Skeletal muscle tissue (tissue), 3 donors: ENCODE measurements at regions not wholly inside any gene's neighbourhood (a gene's known extent, or its start where the extent isn't known, plus 50 kb on each side); places are given as distances from the start of the nearest gene placed in this dataset.

Experiments used
- H3K27ac ChIP-seq: one replicate; pipeline ENCODE4 v1.7.0; 2013; ENCODE audit warnings: mild to moderate bottlenecking, low read depth, low read length, inconsistent platforms
- H3K27me3 ChIP-seq, 3 donors: one replicate each; pipeline ENCODE4 v1.7.0; 2013; ENCODE audit warnings: low read length in 3 of 3; ENCODE audit not compliant: control insufficient read depth in 3 of 3, insufficient read depth in 3 of 3
- H3K36me3 ChIP-seq, 3 donors: one replicate each; pipeline ENCODE4 v1.7.0; 2013; ENCODE audit warnings: low read length in 3 of 3; ENCODE audit not compliant: control insufficient read depth in 3 of 3, insufficient read depth in 3 of 3
- H3K4me1 ChIP-seq, 3 donors: one replicate each; pipeline ENCODE4 v1.7.0; 2013; ENCODE audit warnings: low read length in 3 of 3, mild to moderate bottlenecking in 3 of 3; ENCODE audit not compliant: control insufficient read depth in 3 of 3, insufficient read depth in 3 of 3
- H3K4me3 ChIP-seq, 3 donors: one replicate each; pipeline ENCODE4 v1.7.0; 2013; ENCODE audit warnings: low read length in 3 of 3
- H3K9ac ChIP-seq, 3 donors: one replicate each; pipeline ENCODE4 v1.7.0; 2013; ENCODE audit warnings: low read length in 3 of 3, mild to moderate bottlenecking in 3 of 3, moderate library complexity in 2 of 3, low read depth in 1 of 3
- H3K9me3 ChIP-seq, 3 donors: one replicate each; pipeline ENCODE4 v1.7.0; 2013; ENCODE audit warnings: low read length in 3 of 3; ENCODE audit not compliant: control insufficient read depth in 3 of 3
- donor health status: Osteomylitis.

- no peaks in the 10 kb centered on the region for H3K27me3 ChIP-seq
- no peaks in the 10 kb centered on the region for H3K36me3 ChIP-seq
- H3K4me1 ChIP-seq, result no peaks in the 10 kb centered on the region
- no peak overlapping the region for H3K27ac ChIP-seq
- no peak overlapping the region for H3K4me3 ChIP-seq
- no peak overlapping the region for H3K9ac ChIP-seq
- H3K9me3 ChIP-seq, result no peaks in the 10 kb centered on the region
These were observed 337.0 kb downstream of the HAPSTR1 start for GRCh38 chr16:9428355-9429005.

- H3K4me1 ChIP-seq, result no peaks in the 10 kb centered on the region
- H3K27me3 ChIP-seq, result no peaks in the 10 kb centered on the region
- no peak overlapping the region for H3K9ac ChIP-seq
- H3K9me3 ChIP-seq, result no peaks in the 10 kb centered on the region
- no peak overlapping the region for H3K4me3 ChIP-seq
- no peak overlapping the region for H3K27ac ChIP-seq
- H3K36me3 ChIP-seq, result no peaks in the 10 kb centered on the region
These were observed 338.3 kb downstream of the HAPSTR1 start for GRCh38 chr16:9429646-9430330.

GRCh38 chr16:9434659-9435058 is 343.2 kb downstream of the HAPSTR1 start:
- Histone ChIP-seq H3K9ac (no peak overlapping the region), H3K9me3 (no peaks in the 10 kb centered on the region), H3K27me3 (no peaks in the 10 kb centered on the region), H3K4me3 (no peak overlapping the region), H3K36me3 (no peaks in the 10 kb centered on the region), H3K27ac (no peak overlapping the region), H3K4me1 (no peaks in the 10 kb centered on the region)

GRCh38 chr16:9436175-9436574 is 344.7 kb downstream of the HAPSTR1 start:
- Histone ChIP-seq H3K36me3 (no peaks in the 10 kb centered on the region), H3K27ac (no peak overlapping the region), H3K9me3 (no peaks in the 10 kb centered on the region), H3K4me3 (no peak overlapping the region), H3K27me3 (no peaks in the 10 kb centered on the region), H3K9ac (no peak overlapping the region), H3K4me1 (no peaks in the 10 kb centered on the region)

GRCh38 chr16:9437115-9437514 is 345.7 kb downstream of the HAPSTR1 start:
- Histone ChIP-seq H3K9ac (no peak overlapping the region), H3K4me3 (no peak overlapping the region), H3K36me3 (no peaks in the 10 kb centered on the region), H3K9me3 (no peaks in the 10 kb centered on the region), H3K4me1 (no peaks in the 10 kb centered on the region), H3K27ac (no peak overlapping the region), H3K27me3 (no peaks in the 10 kb centered on the region)

- H3K27ac ChIP-seq, result no peak overlapping the region
- no peaks in the 10 kb centered on the region for H3K4me1 ChIP-seq
- H3K36me3 ChIP-seq, result no peaks in the 10 kb centered on the region
- H3K9ac ChIP-seq, result no peak overlapping the region
- no peaks in the 10 kb centered on the region for H3K9me3 ChIP-seq
- H3K27me3 ChIP-seq, result no peaks in the 10 kb centered on the region
- no peak overlapping the region for H3K4me3 ChIP-seq
These were observed 347.5 kb downstream of the HAPSTR1 start for GRCh38 chr16:9438991-9439390.

GRCh38 chr16:9441012-9441411 is 349.6 kb downstream of the HAPSTR1 start:
- no peaks in the 10 kb centered on the region for H3K36me3 ChIP-seq
- no peak overlapping the region for H3K9ac ChIP-seq
- no peaks in the 10 kb centered on the region for H3K4me1 ChIP-seq
- H3K27me3 ChIP-seq, result peaks cover 0 to 5% (median 2%) of the 10 kb centered on the region in 3 donors
- no peak overlapping the region for H3K27ac ChIP-seq
- no peaks in the 10 kb centered on the region for H3K9me3 ChIP-seq
- no peak overlapping the region for H3K4me3 ChIP-seq

GRCh38 chr16:9443864-9444263 is 352.4 kb downstream of the HAPSTR1 start:
- no peak overlapping the region for H3K9ac ChIP-seq
- peaks cover 0 to 2% (median 0%) of the 10 kb centered on the region in 3 donors for H3K4me1 ChIP-seq
- no peaks in the 10 kb centered on the region for H3K9me3 ChIP-seq
- no peaks in the 10 kb centered on the region for H3K36me3 ChIP-seq
- no peak overlapping the region for H3K27ac ChIP-seq
- no peak overlapping the region for H3K4me3 ChIP-seq
- H3K27me3 ChIP-seq, result peaks cover 0 to 5% (median 2%) of the 10 kb centered on the region in 3 donors

GRCh38 chr16:9446471-9447194 is 355.2 kb downstream of the HAPSTR1 start:
- Histone ChIP-seq H3K36me3 (no peaks in the 10 kb centered on the region), H3K27ac (no peak overlapping the region), H3K9me3 (peaks cover 0 to 2% (median 0%) of the 10 kb centered on the region in 3 donors), H3K4me1 (peaks cover 0 to 2% (median 0%) of the 10 kb centered on the region in 3 donors), H3K27me3 (peaks cover 0 to 5% (median 2%) of the 10 kb centered on the region in 3 donors), H3K4me3 (no peak overlapping the region), H3K9ac (no peak overlapping the region)

GRCh38 chr16:9447195-9447551 is 355.7 kb downstream of the HAPSTR1 start:
- Histone ChIP-seq H3K36me3 (no peaks in the 10 kb centered on the region), H3K9ac (no peak overlapping the region), H3K27me3 (peaks cover 0 to 5% (median 2%) of the 10 kb centered on the region in 3 donors), H3K4me1 (peaks cover 0 to 2% (median 0%) of the 10 kb centered on the region in 3 donors), H3K4me3 (no peak overlapping the region), H3K9me3 (peaks cover 0 to 2% (median 0%) of the 10 kb centered on the region in 3 donors), H3K27ac (no peak overlapping the region)
